Tibial nerve (tissue), 4 donors: ENCODE measurements at regions not wholly inside any gene's neighbourhood (a gene's known extent, or its start where the extent isn't known, plus 50 kb on each side); places are given as distances from the start of the nearest gene placed in this dataset.

ENCODE experiments used
- DNase-seq, 2 donors: peaks; one replicate each; pipeline ENCODE4 v3.0.0-alpha.2; 2019; ENCODE audit warnings: low spot score in 2 of 2
- H3K27ac ChIP-seq, 4 donors: fragments of 200-600 bp; sonication (generic) in 3 of 4; one replicate each; pipeline ENCODE4 v1.5.1; 2017 to 2019; ENCODE audit warnings: mild to moderate bottlenecking in 1 of 4
- H3K27me3 ChIP-seq, 2 donors: fragments of 200-600 bp; sonication (generic) in 1 of 2; one replicate each; pipeline versions ENCODE4 v1.5.1 to v1.6.0; 2017 to 2019
- H3K36me3 ChIP-seq, 3 donors: fragments of 200-600 bp; sonication (generic); one replicate each; pipeline ENCODE4 v1.5.1; 2018 to 2019
- H3K4me1 ChIP-seq, 4 donors: fragments of 200-600 bp; sonication (generic) in 3 of 4; one replicate each; pipeline ENCODE4 v1.5.1; 2017 to 2019
- H3K4me3 ChIP-seq, 4 donors: fragments of 200-600 bp; sonication (generic) in 3 of 4; one replicate each; pipeline ENCODE4 v1.5.1; 2017 to 2019; ENCODE audit warnings: mild to moderate bottlenecking in 1 of 4, moderate library complexity in 1 of 4
- H3K9me3 ChIP-seq, 4 donors: fragments of 200-600 bp; sonication (generic) in 3 of 4; one replicate each; pipeline ENCODE4 v1.5.1; 2017 to 2019
- EP300 ChIP-seq, 2 donors: sonication (generic); formaldehyde crosslinking; IDR thresholded peaks; one replicate each; pipeline ENCODE4 v1.6.1; 2017; ENCODE audit warnings: antibody characterized with exemption in 2 of 2, mild to moderate bottlenecking in 1 of 2
- POLR2A ChIP-seq, 2 donors: fragments of 450-650 bp; IDR thresholded peaks; one replicate each; pipeline ENCODE4 v1.6.1; 2017; ENCODE audit warnings: antibody characterized with exemption in 2 of 2, mild to moderate bottlenecking in 2 of 2, moderate library complexity in 2 of 2
- WGBS, 2 donors: methylation state at CpG; one replicate each; pipeline ENCODE4 v1.1.5; 2018; 5-methylcytosine and 5-hydroxymethylcytosine counted together
- TF ChIP-seq, protein P1 (sequence below), 5 experiments: fragments of 200-600 bp in 3 of 5; fragments of 450-650 bp in 2 of 5; sonication (generic) in 3 of 5; IDR thresholded peaks; one replicate each; pipeline ENCODE4 v1.5.1; 2016 to 2019; ENCODE audit warnings: antibody characterized with exemption in 5 of 5, mild to moderate bottlenecking in 3 of 5, moderate library complexity in 2 of 5

GRCh38 chr14:101110729-101111619 is 207.5 kb upstream of the RTL1 start:
- WGBS, 2 donors, result 61 to 73% methylated on average over 12 to 19 of the region's 22 CpGs
- no peak for DNase-seq
- H3K4me1 ChIP-seq, result no peaks in the 10 kb centered on the region
- TF ChIP-seq POLR2A (IDR thresholded peaks at IDR 0.05), result no peak
- TF ChIP-seq, protein P1, sequence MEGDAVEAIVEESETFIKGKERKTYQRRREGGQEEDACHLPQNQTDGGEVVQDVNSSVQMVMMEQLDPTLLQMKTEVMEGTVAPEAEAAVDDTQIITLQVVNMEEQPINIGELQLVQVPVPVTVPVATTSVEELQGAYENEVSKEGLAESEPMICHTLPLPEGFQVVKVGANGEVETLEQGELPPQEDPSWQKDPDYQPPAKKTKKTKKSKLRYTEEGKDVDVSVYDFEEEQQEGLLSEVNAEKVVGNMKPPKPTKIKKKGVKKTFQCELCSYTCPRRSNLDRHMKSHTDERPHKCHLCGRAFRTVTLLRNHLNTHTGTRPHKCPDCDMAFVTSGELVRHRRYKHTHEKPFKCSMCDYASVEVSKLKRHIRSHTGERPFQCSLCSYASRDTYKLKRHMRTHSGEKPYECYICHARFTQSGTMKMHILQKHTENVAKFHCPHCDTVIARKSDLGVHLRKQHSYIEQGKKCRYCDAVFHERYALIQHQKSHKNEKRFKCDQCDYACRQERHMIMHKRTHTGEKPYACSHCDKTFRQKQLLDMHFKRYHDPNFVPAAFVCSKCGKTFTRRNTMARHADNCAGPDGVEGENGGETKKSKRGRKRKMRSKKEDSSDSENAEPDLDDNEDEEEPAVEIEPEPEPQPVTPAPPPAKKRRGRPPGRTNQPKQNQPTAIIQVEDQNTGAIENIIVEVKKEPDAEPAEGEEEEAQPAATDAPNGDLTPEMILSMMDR (IDR thresholded peaks at IDR 0.05), result no peak
- H3K4me3 ChIP-seq, result no peak overlapping the region
- no peaks in the 10 kb centered on the region for H3K36me3 ChIP-seq
- peaks cover 0 to 11% (median 0%) of the 10 kb centered on the region in 4 donors for H3K9me3 ChIP-seq
- H3K27me3 ChIP-seq, result no peaks in the 10 kb centered on the region
- H3K27ac ChIP-seq, result no peak overlapping the region

GRCh38 chr14:101111620-101112290 is 208.2 kb upstream of the RTL1 start:
- H3K4me1 ChIP-seq, result no peaks in the 10 kb centered on the region
- H3K36me3 ChIP-seq, result no peaks in the 10 kb centered on the region
- H3K9me3 ChIP-seq, result peaks cover 0 to 9% (median 0%) of the 10 kb centered on the region in 4 donors
- TF ChIP-seq EP300 (IDR thresholded peaks at IDR 0.05) (no peak), POLR2A (IDR thresholded peaks at IDR 0.05) (no peak)
- TF ChIP-seq, protein P1 (IDR thresholded peaks at IDR 0.05), result no peak
- no peak overlapping the region for H3K27ac ChIP-seq
- H3K27me3 ChIP-seq, result no peaks in the 10 kb centered on the region
- H3K4me3 ChIP-seq, result no peak overlapping the region
- no peak for DNase-seq
- 41 to 66% methylated on average over 15 to 23 of the region's 23 CpGs for WGBS, 2 donors

DNA sequence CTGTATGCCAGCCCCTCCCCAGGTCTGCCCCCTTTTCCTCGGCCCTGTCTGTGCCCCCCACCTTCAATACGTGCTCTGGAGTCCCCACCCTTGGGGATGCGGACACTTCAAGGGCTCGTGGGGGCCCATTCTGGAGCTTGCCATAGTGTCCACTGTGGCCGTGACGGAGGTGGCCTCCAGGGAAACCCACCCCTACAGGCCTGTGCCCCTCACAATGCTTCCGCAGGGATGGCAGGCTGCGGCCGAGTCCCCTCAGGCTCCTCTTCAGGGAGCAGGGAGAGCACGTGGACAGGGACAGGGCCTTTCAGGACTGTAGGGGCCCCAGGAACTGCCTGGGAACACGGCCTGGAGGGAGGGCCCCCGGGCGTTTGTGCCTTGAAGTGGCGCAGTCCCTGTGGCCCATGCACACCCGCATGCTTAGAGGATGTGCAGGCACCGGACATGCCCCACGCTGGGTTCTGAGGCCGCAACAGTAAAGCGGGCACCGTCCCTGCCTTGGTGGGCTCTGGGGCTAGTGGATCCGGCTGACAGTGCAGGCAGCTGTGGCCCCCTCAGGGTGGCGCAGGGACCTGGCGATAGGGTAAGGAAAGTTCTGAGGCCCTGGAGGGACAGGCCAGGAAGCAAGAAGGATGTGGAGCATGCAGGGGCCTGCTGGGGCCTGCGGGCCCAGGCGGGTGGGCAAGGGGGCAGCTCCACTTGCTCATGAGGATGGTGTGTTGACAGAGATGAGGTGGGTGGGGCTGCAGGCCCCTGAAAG is 209.0 kb upstream of the RTL1 start:
- WGBS, 2 donors, result 91 to 94% methylated on average over 18 to 25 of the region's 25 CpGs
- no peak overlapping the region for H3K4me3 ChIP-seq
- TF ChIP-seq EP300 (IDR thresholded peaks at IDR 0.05) (no peak), POLR2A (IDR thresholded peaks at IDR 0.05) (no peak)
- TF ChIP-seq, protein P1 (IDR thresholded peaks at IDR 0.05), result no peak
- H3K27ac ChIP-seq, result no peak overlapping the region
- no peaks in the 10 kb centered on the region for H3K36me3 ChIP-seq
- H3K4me1 ChIP-seq, result no peaks in the 10 kb centered on the region
- DNase-seq, result no peak
- no peaks in the 10 kb centered on the region for H3K27me3 ChIP-seq
- H3K9me3 ChIP-seq, result peaks cover 0 to 2% (median 0%) of the 10 kb centered on the region in 4 donors

DNA sequence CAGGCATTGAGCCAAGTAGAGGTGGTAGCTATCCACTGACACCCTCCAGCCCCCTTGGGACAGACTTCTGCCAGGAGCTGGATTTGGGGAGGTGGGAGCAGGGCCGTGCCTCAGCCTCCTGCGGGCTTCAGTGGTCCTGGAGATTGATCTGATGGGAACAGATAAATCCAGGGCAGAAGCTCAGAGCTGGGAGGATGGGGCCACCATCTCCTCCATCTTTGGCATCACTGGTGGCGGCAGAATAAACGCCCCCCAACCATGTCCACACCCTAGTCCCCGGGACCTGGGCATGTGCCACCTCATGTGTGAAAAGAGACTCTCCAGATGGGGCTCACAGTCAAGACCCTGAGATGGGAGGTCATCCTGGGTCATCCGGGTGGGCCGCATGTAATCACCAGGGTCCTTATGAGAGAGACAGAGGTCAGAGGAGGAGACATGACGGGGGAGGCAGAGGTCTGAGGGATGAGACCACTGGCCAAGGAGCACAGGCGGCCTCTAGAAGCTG is 209.6 kb upstream of the RTL1 start:
- WGBS, 2 donors, result 86 to 95% methylated on average over 6 to 8 of the region's 9 CpGs
- H3K4me3 ChIP-seq, result no peak overlapping the region
- no peaks in the 10 kb centered on the region for H3K4me1 ChIP-seq
- no peak overlapping the region for H3K27ac ChIP-seq
- TF ChIP-seq, protein P1 (IDR thresholded peaks at IDR 0.05), result no peak
- TF ChIP-seq EP300 (IDR thresholded peaks at IDR 0.05), result no peak
- TF ChIP-seq POLR2A (IDR thresholded peaks at IDR 0.05), result no peak
- no peaks in the 10 kb centered on the region for H3K36me3 ChIP-seq
- no peak for DNase-seq
- no peaks in the 10 kb centered on the region for H3K27me3 ChIP-seq
- H3K9me3 ChIP-seq, result no peaks in the 10 kb centered on the region
